ENCODE measurements at regions not wholly inside any gene's neighbourhood (a gene's known extent, or its start where the extent isn't known, plus 50 kb on each side); places are given as distances from the start of the nearest gene placed in this dataset.

- TF ChIP-seq CTCF (IDR thresholded peaks at IDR 0.05) (no peak), POLR2A (IDR thresholded peaks at IDR 0.05) (no peak)
Measured at GRCh38 chr13:58500938-58501337, 869.4 kb downstream of the PCDH17 start.
